ENCODE measurements at regions not wholly inside any gene's neighbourhood (a gene's known extent, or its start where the extent isn't known, plus 50 kb on each side); places are given as distances from the start of the nearest gene placed in this dataset.

GRCh38 chr19:31575846-31576335, 226.7 kb upstream of the TSHZ3 start:
- no peaks in the 10 kb centered on the region for H3K27me3 ChIP-seq (ENCODE audit: insufficient read depth, low read length)
- no peak overlapping the region for H2AFZ ChIP-seq (ENCODE audit: low read length, unreplicated experiment)

GRCh38 chr19:31578326-31578725, 229.1 kb upstream of the TSHZ3 start:
- H3K27me3 ChIP-seq (ENCODE audit: insufficient read depth, low read length) = no peaks in the 10 kb centered on the region
- H3K4me3 ChIP-seq (ENCODE audit: low read depth, low read length) = no peak overlapping the region
- H3K4me1 ChIP-seq (ENCODE audit: control insufficient read depth, insufficient read depth, low read length, unreplicated experiment) = no peaks in the 10 kb centered on the region
- H3K27ac ChIP-seq (ENCODE audit: low read depth, low read length) = no peak overlapping the region
- no peak overlapping the region for H2AFZ ChIP-seq (ENCODE audit: low read length, unreplicated experiment)
- no peaks in the 10 kb centered on the region for H3K36me3 ChIP-seq (ENCODE audit: insufficient read depth, low read length)
- H3K79me2 ChIP-seq (ENCODE audit: control insufficient read depth, insufficient read depth, low read length, unreplicated experiment) = no peaks in the 10 kb centered on the region

More at GRCh38 chr19:31575846-31576335, 226.7 kb upstream of the TSHZ3 start:
- no peaks in the 10 kb centered on the region for H3K79me2 ChIP-seq (ENCODE audit: control insufficient read depth, insufficient read depth, low read length, unreplicated experiment)
- no peak overlapping the region for H3K27ac ChIP-seq (ENCODE audit: low read depth, low read length)
- no peaks in the 10 kb centered on the region for H3K36me3 ChIP-seq (ENCODE audit: insufficient read depth, low read length)
- H3K4me3 ChIP-seq (ENCODE audit: low read depth, low read length) = no peak overlapping the region
- H3K4me1 ChIP-seq (ENCODE audit: control insufficient read depth, insufficient read depth, low read length, unreplicated experiment) = no peaks in the 10 kb centered on the region

- Histone ChIP-seq H3K27ac (ENCODE audit: low read depth, low read length) (no peak overlapping the region), H3K36me3 (ENCODE audit: insufficient read depth, low read length) (no peaks in the 10 kb centered on the region), H3K79me2 (ENCODE audit: control insufficient read depth, insufficient read depth, low read length, unreplicated experiment) (no peaks in the 10 kb centered on the region), H3K4me3 (ENCODE audit: low read depth, low read length) (no peak overlapping the region), H2AFZ (ENCODE audit: low read length, unreplicated experiment) (no peak overlapping the region), H3K4me1 (ENCODE audit: control insufficient read depth, insufficient read depth, low read length, unreplicated experiment) (no peaks in the 10 kb centered on the region), H3K27me3 (ENCODE audit: insufficient read depth, low read length) (no peaks in the 10 kb centered on the region)
Measured at GRCh38 chr19:31583148-31583547, 233.9 kb upstream of the TSHZ3 start.

GRCh38 chr19:31586282-31586681, 237.0 kb upstream of the TSHZ3 start:
- H3K79me2 ChIP-seq (ENCODE audit: control insufficient read depth, insufficient read depth, low read length, unreplicated experiment) = no peaks in the 10 kb centered on the region
- H2AFZ ChIP-seq (ENCODE audit: low read length, unreplicated experiment) = no peak overlapping the region
- H3K4me1 ChIP-seq (ENCODE audit: control insufficient read depth, insufficient read depth, low read length, unreplicated experiment) = no peaks in the 10 kb centered on the region
- no peaks in the 10 kb centered on the region for H3K36me3 ChIP-seq (ENCODE audit: insufficient read depth, low read length)
- H3K4me3 ChIP-seq (ENCODE audit: low read depth, low read length) = no peak overlapping the region
- H3K27ac ChIP-seq (ENCODE audit: low read depth, low read length) = no peak overlapping the region
- H3K27me3 ChIP-seq (ENCODE audit: insufficient read depth, low read length) = no peaks in the 10 kb centered on the region

GRCh38 chr19:31589109-31589508, 239.9 kb upstream of the TSHZ3 start:
- no peaks in the 10 kb centered on the region for H3K79me2 ChIP-seq (ENCODE audit: control insufficient read depth, insufficient read depth, low read length, unreplicated experiment)
- H3K27ac ChIP-seq (ENCODE audit: low read depth, low read length) = no peak overlapping the region
- no peaks in the 10 kb centered on the region for H3K36me3 ChIP-seq (ENCODE audit: insufficient read depth, low read length)
- H3K27me3 ChIP-seq (ENCODE audit: insufficient read depth, low read length) = no peaks in the 10 kb centered on the region
- H3K4me1 ChIP-seq (ENCODE audit: control insufficient read depth, insufficient read depth, low read length, unreplicated experiment) = no peaks in the 10 kb centered on the region
- no peak overlapping the region for H3K4me3 ChIP-seq (ENCODE audit: low read depth, low read length)
- no peak overlapping the region for H2AFZ ChIP-seq (ENCODE audit: low read length, unreplicated experiment)

- Histone ChIP-seq H3K4me1 (ENCODE audit: control insufficient read depth, insufficient read depth, low read length, unreplicated experiment) (no peaks in the 10 kb centered on the region), H2AFZ (ENCODE audit: low read length, unreplicated experiment) (no peak overlapping the region), H3K36me3 (ENCODE audit: insufficient read depth, low read length) (no peaks in the 10 kb centered on the region), H3K27ac (ENCODE audit: low read depth, low read length) (no peak overlapping the region), H3K27me3 (ENCODE audit: insufficient read depth, low read length) (no peaks in the 10 kb centered on the region), H3K79me2 (ENCODE audit: control insufficient read depth, insufficient read depth, low read length, unreplicated experiment) (no peaks in the 10 kb centered on the region), H3K4me3 (ENCODE audit: low read depth, low read length) (no peak overlapping the region)
Measured at GRCh38 chr19:31591258-31591657, 242.0 kb upstream of the TSHZ3 start.

GRCh38 chr19:31592456-31592855, 243.2 kb upstream of the TSHZ3 start:
- Histone ChIP-seq H3K27ac (ENCODE audit: low read depth, low read length) (no peak overlapping the region), H3K4me1 (ENCODE audit: control insufficient read depth, insufficient read depth, low read length, unreplicated experiment) (no peaks in the 10 kb centered on the region), H3K79me2 (ENCODE audit: control insufficient read depth, insufficient read depth, low read length, unreplicated experiment) (no peaks in the 10 kb centered on the region), H2AFZ (ENCODE audit: low read length, unreplicated experiment) (no peak overlapping the region), H3K36me3 (ENCODE audit: insufficient read depth, low read length) (no peaks in the 10 kb centered on the region), H3K4me3 (ENCODE audit: low read depth, low read length) (no peak overlapping the region), H3K27me3 (ENCODE audit: insufficient read depth, low read length) (no peaks in the 10 kb centered on the region)

GRCh38 chr19:31594701-31595100, 245.5 kb upstream of the TSHZ3 start:
- no peak overlapping the region for H3K4me3 ChIP-seq (ENCODE audit: low read depth, low read length)
- no peaks in the 10 kb centered on the region for H3K36me3 ChIP-seq (ENCODE audit: insufficient read depth, low read length)
- H3K27ac ChIP-seq (ENCODE audit: low read depth, low read length) = no peak overlapping the region

GRCh38 chr19:31595521-31595920, 246.3 kb upstream of the TSHZ3 start:
- no peak overlapping the region for H3K4me3 ChIP-seq (ENCODE audit: low read depth, low read length)

More at GRCh38 chr19:31594701-31595100, 245.5 kb upstream of the TSHZ3 start:
- H3K27me3 ChIP-seq (ENCODE audit: insufficient read depth, low read length) = no peaks in the 10 kb centered on the region
- no peaks in the 10 kb centered on the region for H3K4me1 ChIP-seq (ENCODE audit: control insufficient read depth, insufficient read depth, low read length, unreplicated experiment)
- H2AFZ ChIP-seq (ENCODE audit: low read length, unreplicated experiment) = no peak overlapping the region
- no peaks in the 10 kb centered on the region for H3K79me2 ChIP-seq (ENCODE audit: control insufficient read depth, insufficient read depth, low read length, unreplicated experiment)

GRCh38 chr19:31596751-31597150, 247.5 kb upstream of the TSHZ3 start:
- Histone ChIP-seq H3K4me3 (ENCODE audit: low read depth, low read length) (no peak overlapping the region), H2AFZ (ENCODE audit: low read length, unreplicated experiment) (no peak overlapping the region), H3K4me1 (ENCODE audit: control insufficient read depth, insufficient read depth, low read length, unreplicated experiment) (no peaks in the 10 kb centered on the region), H3K27me3 (ENCODE audit: insufficient read depth, low read length) (no peaks in the 10 kb centered on the region), H3K36me3 (ENCODE audit: insufficient read depth, low read length) (no peaks in the 10 kb centered on the region), H3K79me2 (ENCODE audit: control insufficient read depth, insufficient read depth, low read length, unreplicated experiment) (no peaks in the 10 kb centered on the region), H3K27ac (ENCODE audit: low read depth, low read length) (no peak overlapping the region)

More at GRCh38 chr19:31595521-31595920, 246.3 kb upstream of the TSHZ3 start:
- H3K4me1 ChIP-seq (ENCODE audit: control insufficient read depth, insufficient read depth, low read length, unreplicated experiment) = no peaks in the 10 kb centered on the region
- no peaks in the 10 kb centered on the region for H3K36me3 ChIP-seq (ENCODE audit: insufficient read depth, low read length)
- H3K79me2 ChIP-seq (ENCODE audit: control insufficient read depth, insufficient read depth, low read length, unreplicated experiment) = no peaks in the 10 kb centered on the region
- no peaks in the 10 kb centered on the region for H3K27me3 ChIP-seq (ENCODE audit: insufficient read depth, low read length)
- H2AFZ ChIP-seq (ENCODE audit: low read length, unreplicated experiment) = no peak overlapping the region
- H3K27ac ChIP-seq (ENCODE audit: low read depth, low read length) = no peak overlapping the region

- H3K27me3 ChIP-seq (ENCODE audit: insufficient read depth, low read length) = no peaks in the 10 kb centered on the region
- no peak overlapping the region for H3K4me3 ChIP-seq (ENCODE audit: low read depth, low read length)
- H3K27ac ChIP-seq (ENCODE audit: low read depth, low read length) = no peak overlapping the region
- H3K79me2 ChIP-seq (ENCODE audit: control insufficient read depth, insufficient read depth, low read length, unreplicated experiment) = no peaks in the 10 kb centered on the region
- no peaks in the 10 kb centered on the region for H3K4me1 ChIP-seq (ENCODE audit: control insufficient read depth, insufficient read depth, low read length, unreplicated experiment)
- no peaks in the 10 kb centered on the region for H3K36me3 ChIP-seq (ENCODE audit: insufficient read depth, low read length)
- H2AFZ ChIP-seq (ENCODE audit: low read length, unreplicated experiment) = no peak overlapping the region
Measured at GRCh38 chr19:31597616-31598015, 248.4 kb upstream of the TSHZ3 start.

Data from ACC112 (cell line).